ENCODE measurements at regions not wholly inside any gene's neighbourhood (a gene's known extent, or its start where the extent isn't known, plus 50 kb on each side); places are given as distances from the start of the nearest gene placed in this dataset.

DNA sequence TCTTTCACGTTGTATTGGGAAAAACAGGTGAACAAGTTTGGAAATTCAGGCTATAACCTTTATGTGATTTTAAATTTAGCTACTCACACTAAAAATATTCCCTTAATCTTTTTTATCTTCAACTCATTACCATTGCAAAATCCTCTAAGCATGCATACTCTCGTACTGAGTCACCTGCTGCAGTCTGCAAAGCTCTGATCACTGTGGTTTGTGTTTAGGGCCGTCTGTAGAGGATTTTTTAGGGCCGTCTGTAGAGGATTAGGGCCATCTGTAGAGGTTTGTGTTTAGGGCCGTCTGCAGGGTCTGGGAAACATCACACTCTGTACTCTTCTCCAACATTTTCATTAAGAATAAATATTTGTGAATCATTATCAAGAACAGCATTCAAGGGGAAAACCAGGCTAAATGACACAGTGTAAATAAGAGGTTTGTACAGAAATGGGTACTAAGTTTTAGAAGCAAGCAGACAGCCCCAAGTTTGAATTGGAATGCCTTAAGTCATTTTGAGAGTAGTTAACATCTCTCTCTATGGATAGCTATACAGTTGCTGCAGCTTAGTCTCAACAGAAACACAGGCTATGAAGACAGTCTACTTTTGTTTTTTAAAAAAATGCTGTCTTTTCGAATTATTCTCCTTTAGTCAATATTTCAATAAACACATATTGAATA, 155.0 kb upstream of the TSLP start:
- DNase-seq (ENCODE audit: extremely low spot score): no peak
- Histone ChIP-seq H3K4me1 (ENCODE audit: insufficient read depth) (no peaks in the 10 kb centered on the region), H3K4me3 (ENCODE audit: low read depth, low read length) (no peak overlapping the region), H3K36me3 (ENCODE audit: insufficient read depth) (no peaks in the 10 kb centered on the region), H3K27ac (ENCODE audit: low read depth) (no peak overlapping the region)
- 13% methylated on average over 6 of the region's 6 CpGs for WGBS

DNA sequence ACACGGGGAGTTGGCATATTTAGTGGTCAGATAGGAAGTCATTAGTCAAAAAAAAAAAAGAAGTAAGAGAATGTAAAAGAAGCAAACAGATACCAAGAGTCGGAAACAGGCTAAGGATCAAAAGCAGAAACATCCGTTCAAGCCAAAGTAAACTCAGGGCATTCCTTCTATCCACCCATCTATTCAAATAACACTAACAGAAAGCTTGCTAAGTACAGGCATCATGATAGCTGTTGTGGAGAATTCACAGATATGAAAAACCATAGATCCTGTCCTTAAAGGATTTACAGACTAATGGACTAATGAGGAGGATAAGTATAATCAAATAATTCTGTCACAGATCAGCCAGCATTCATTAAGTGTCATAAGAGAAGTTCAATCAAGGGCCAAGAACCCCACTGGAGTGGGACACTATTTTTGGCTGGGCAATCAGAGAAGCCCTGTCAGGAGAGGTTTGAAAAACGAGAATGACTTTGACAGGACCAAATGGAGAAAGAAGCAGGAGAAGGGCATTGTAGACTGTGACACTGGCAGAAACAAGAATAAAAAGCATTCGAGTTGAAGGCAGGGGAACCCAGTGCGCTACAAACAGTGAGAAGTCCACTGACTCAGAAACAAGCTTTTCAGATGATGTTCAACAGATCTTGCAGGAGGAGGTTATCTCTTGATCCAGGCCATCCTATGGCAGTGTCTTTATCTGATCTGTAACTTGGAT, 154.2 kb upstream of the TSLP start:
- no peak for DNase-seq (ENCODE audit: extremely low spot score)
- Histone ChIP-seq H3K27ac (ENCODE audit: low read depth) (no peak overlapping the region), H3K4me1 (ENCODE audit: insufficient read depth) (no peaks in the 10 kb centered on the region), H3K36me3 (ENCODE audit: insufficient read depth) (no peaks in the 10 kb centered on the region), H3K4me3 (ENCODE audit: low read depth, low read length) (no peak overlapping the region)
- 21% methylated on average over 6 of the region's 6 CpGs for WGBS

DNA sequence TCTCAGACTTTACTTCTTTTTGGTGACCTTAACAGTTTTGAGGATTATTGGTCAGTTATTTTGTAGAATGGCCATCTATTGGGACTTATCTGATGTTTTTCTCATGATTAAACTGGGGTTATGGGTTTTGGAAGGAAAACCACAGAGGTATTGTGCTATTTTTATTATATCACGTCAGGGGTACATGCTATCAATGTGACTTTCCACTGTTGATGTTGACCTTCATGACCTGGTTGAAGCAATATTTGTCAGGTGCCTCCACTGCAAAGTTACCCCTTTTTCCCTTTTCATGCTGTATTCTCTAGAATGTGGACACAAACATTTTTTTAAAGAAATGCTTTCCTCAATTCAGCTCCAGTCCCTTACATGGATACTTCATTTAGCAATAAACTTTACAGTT, 152.8 kb upstream of the TSLP start:
- H3K4me3 ChIP-seq (ENCODE audit: low read depth, low read length): no peak overlapping the region
- H3K36me3 ChIP-seq (ENCODE audit: insufficient read depth): no peaks in the 10 kb centered on the region
- WGBS: 45% methylated on average over 1 of the region's 1 CpG
- no peak overlapping the region for H3K27ac ChIP-seq (ENCODE audit: low read depth)
- no peaks in the 10 kb centered on the region for H3K4me1 ChIP-seq (ENCODE audit: insufficient read depth)
- DNase-seq (ENCODE audit: extremely low spot score): no peak

DNA sequence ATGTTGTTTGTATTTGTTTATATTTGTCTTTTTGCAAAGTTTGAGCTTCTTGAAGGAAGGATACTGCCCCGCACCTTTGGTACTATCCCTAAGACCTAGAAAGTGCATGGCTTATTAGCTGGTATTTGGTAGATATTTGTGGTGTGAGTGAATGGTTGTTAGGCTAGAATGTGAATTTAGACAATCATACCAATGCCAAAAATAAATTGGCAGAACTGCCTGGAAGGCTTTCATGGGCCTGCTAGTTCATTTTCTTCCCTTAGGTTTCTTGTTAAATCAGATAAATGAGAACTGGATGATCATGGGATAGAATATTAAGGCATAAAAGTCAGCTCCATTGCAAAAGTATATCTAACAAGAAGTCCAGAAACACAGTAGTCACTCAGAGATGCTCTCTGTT, 147.5 kb upstream of the TSLP start:
- no peak for DNase-seq (ENCODE audit: extremely low spot score)
- 97% methylated on average over 1 of the region's 1 CpG for WGBS
- H3K4me1 ChIP-seq (ENCODE audit: insufficient read depth): no peaks in the 10 kb centered on the region

DNA sequence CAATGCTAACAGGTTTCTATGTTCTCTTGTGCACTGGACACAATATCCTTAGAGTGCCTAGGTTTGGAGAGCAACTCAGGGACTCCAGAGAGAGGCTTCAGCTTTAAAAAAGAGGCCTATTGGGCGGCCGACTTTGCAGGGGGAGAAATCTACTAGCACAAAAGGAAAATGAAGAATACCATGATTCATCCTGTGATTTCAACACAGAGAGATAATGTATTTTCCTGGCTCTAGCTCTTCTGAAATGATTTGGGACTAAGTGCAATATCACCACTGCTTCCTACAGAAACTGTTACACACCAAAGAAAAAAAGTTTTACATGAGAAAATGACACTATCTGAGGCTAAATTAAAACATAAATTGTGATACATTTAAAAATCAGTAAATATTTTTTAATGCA, 146.1 kb upstream of the TSLP start:
- WGBS: 59% methylated on average over 2 of the region's 2 CpGs
- Histone ChIP-seq H3K27ac (ENCODE audit: low read depth) (no peak overlapping the region), H3K4me3 (ENCODE audit: low read depth, low read length) (no peak overlapping the region), H3K4me1 (ENCODE audit: insufficient read depth) (no peaks in the 10 kb centered on the region), H3K36me3 (ENCODE audit: insufficient read depth) (no peaks in the 10 kb centered on the region)
- DNase-seq (ENCODE audit: extremely low spot score): no peak

More for the DNA sequence above, 147.5 kb upstream of the TSLP start:
- H3K36me3 ChIP-seq (ENCODE audit: insufficient read depth): no peaks in the 10 kb centered on the region
- no peak overlapping the region for H3K4me3 ChIP-seq (ENCODE audit: low read depth, low read length)
- H3K27ac ChIP-seq (ENCODE audit: low read depth): no peak overlapping the region

DNA sequence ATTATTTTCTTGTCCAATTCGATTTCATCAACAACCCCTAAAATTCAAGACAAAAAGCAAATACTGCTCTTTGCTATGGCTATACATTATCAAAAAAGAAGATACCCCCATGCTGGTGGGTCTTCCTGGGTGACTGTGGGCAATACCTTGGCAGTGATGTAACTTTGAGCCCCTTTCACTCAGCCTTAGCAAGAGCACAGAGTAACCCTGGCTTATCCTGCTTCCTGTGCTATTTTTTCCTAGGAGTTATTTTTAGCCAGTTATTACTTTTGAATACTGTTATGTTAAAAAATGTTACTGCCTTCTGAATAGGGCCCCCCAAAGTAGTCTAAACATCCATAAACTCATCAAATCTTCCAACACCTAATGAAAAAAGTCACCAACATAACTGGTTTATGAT, 145.6 kb upstream of the TSLP start:
- no peak overlapping the region for H3K4me3 ChIP-seq (ENCODE audit: low read depth, low read length)
- no peaks in the 10 kb centered on the region for H3K36me3 ChIP-seq (ENCODE audit: insufficient read depth)
- 86% methylated on average over 1 of the region's 1 CpG for WGBS
- no peak overlapping the region for H3K27ac ChIP-seq (ENCODE audit: low read depth)
- no peaks in the 10 kb centered on the region for H3K4me1 ChIP-seq (ENCODE audit: insufficient read depth)
- DNase-seq (ENCODE audit: extremely low spot score): no peak

DNA sequence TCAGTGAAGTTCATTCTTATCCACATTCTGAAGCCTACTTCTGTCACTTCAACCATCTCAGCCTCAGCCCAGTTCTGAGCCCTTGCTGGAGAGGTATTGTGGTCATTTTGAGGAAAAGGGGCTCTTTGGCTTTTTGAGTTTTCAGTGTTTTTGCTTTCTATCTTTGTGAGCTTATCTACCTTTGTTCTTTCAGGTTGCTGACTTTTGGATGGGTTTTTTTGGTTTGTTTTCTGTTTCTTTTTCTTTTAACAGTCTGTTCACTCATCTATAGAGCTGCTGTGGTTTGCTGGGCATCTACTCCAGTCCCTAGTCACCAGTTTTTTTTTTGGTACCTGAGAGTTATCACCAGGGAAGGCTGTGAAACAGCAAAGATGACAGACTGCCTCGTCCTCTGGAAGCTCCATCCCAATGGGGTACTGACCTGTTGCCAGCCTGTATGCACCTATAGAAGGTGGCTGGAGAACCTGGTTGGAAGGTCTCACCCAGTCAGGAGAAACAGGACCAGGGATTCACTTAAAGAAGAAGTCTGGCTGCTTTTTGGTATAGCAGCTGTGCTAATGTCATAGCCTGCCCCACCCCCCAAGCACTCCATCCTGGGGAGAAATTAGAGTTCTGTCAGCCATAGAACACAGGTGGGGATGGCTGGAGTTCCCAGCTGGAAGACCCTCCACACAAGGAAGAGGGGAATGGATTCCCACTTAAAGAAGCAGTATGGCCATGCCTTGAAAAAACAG, 138.6 kb upstream of the TSLP start:
- H3K4me3 ChIP-seq (ENCODE audit: low read depth, low read length): no peak overlapping the region
- H3K4me1 ChIP-seq (ENCODE audit: insufficient read depth): no peaks in the 10 kb centered on the region
- no peak overlapping the region for H3K27ac ChIP-seq (ENCODE audit: low read depth)
- 74% methylated on average over 1 of the region's 1 CpG for WGBS
- DNase-seq (ENCODE audit: extremely low spot score): no peak
- H3K36me3 ChIP-seq (ENCODE audit: insufficient read depth): no peaks in the 10 kb centered on the region

DNA sequence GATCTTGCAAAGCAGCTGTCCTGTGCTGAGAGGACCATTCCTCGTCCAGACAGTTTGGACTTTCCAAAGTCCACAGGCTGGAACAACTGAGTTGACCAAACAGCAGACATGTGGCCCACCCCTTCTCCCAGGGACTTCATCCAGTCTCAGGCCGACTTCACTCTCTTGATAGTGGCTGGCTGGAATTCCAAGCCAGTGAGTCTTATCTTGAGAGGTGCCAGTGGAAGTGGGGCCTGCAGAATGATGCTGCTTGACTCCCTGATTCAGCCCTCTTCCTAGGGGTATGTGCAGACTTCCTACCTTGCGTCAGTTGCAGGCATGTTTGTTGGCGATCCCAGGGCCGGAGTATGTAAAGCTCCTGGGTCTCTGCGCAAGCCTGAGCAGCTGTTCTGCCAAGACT, 131.4 kb upstream of the TSLP start:
- DNase-seq (ENCODE audit: extremely low spot score): no peak
- Histone ChIP-seq H3K4me3 (ENCODE audit: low read depth, low read length) (no peak overlapping the region), H3K27ac (ENCODE audit: low read depth) (no peak overlapping the region), H3K4me1 (ENCODE audit: insufficient read depth) (no peaks in the 10 kb centered on the region), H3K36me3 (ENCODE audit: insufficient read depth) (no peaks in the 10 kb centered on the region)
- WGBS: 91% methylated on average over 6 of the region's 6 CpGs

DNA sequence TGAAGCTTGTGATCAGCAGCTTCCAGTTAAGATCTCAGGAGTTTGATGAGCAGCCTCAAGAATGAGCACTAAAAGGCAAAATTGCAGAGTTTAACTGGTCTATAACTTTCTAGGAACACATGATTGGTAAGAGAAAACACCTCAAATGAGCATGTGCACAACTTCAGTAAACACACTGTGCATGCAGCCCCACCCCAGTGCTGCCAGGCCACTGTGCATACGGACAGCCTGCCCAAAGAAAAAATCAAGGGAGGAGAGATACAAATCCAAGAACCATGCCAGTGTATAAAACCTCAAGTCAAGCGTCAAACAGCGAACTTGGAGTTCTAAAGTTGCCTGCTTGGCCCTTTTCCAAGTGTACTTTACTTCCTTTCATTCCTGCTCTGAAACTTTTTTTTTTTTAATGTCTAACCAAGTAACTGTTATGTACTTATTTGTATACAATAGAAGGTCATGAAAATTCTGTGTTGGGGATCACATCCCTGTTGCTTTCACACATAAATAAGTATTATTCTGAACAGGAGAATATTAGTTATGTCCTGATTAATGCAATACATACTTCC, 125.6 kb upstream of the TSLP start:
- Histone ChIP-seq H3K27ac (ENCODE audit: low read depth) (no peak overlapping the region), H3K36me3 (ENCODE audit: insufficient read depth) (no peaks in the 10 kb centered on the region), H3K4me3 (ENCODE audit: low read depth, low read length) (no peak overlapping the region), H3K4me1 (ENCODE audit: insufficient read depth) (peaks cover 1% of the 10 kb centered on the region)
- no peak for DNase-seq (ENCODE audit: extremely low spot score)
- WGBS: 51% methylated on average over 3 of the region's 3 CpGs

DNA sequence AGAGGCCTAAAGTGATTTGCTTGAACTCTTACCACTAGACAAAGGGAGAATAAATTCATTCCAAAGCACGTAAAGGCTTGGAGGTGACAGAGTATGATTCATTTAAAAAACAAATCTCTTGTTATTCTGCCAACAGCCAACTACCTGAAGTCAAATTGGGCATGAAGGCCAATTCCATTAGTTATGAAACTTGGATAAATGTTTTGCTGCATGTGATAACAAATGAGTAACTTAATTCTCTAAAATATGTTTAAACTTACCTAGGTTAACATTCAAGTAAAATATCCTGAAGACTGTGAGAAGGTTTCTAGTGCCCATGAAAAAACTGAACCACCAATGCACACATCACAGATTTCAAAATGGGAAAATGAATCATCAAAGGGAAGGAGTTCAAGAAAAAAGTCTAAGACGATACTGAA, 120.1 kb upstream of the TSLP start:
- 86% methylated on average over 2 of the region's 2 CpGs for WGBS
- no peaks in the 10 kb centered on the region for H3K36me3 ChIP-seq (ENCODE audit: insufficient read depth)

DNA sequence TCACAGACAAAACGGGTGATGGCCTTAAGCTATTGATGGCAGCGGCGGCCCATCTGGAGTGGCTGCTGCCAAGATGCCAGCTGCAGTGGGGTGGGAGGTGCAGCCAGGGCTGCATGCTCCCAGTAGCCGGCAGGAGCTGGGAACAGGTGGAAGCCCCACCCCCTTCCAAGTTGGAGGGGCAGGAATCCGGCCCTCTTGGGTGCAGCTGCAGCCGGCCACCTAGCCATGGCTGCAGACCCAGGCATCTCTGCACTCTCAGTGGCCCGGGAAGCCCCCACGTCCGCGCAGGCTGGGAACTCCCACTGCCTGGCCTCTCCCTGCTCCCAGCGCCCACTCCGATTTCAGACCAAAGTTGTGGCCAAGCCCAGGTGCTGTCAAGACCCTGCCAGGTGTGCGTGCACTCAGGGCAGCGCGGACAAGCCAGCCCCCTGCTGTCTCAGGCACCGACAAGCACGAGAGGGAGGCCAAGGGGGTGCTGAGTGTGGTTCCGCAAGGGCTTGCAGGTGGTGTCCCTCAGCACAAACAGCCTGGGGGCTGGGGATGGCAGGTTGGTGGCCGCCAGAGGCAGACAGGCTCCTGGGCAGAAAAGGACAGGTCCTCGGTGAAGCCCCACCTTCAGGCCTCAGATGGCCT, 115.1 kb upstream of the TSLP start:
- no peaks in the 10 kb centered on the region for H3K4me1 ChIP-seq (ENCODE audit: insufficient read depth)
- no peak for DNase-seq (ENCODE audit: extremely low spot score)
- no peak overlapping the region for H3K4me3 ChIP-seq (ENCODE audit: low read depth, low read length)
- no peak overlapping the region for H3K27ac ChIP-seq (ENCODE audit: low read depth)
- 79% methylated on average over 20 of the region's 20 CpGs for WGBS
- H3K36me3 ChIP-seq (ENCODE audit: insufficient read depth): no peaks in the 10 kb centered on the region

More for the DNA sequence above, 120.1 kb upstream of the TSLP start:
- no peak overlapping the region for H3K27ac ChIP-seq (ENCODE audit: low read depth)
- H3K4me1 ChIP-seq (ENCODE audit: insufficient read depth): no peaks in the 10 kb centered on the region
- H3K4me3 ChIP-seq (ENCODE audit: low read depth, low read length): no peak overlapping the region
- no peak for DNase-seq (ENCODE audit: extremely low spot score)

DNA sequence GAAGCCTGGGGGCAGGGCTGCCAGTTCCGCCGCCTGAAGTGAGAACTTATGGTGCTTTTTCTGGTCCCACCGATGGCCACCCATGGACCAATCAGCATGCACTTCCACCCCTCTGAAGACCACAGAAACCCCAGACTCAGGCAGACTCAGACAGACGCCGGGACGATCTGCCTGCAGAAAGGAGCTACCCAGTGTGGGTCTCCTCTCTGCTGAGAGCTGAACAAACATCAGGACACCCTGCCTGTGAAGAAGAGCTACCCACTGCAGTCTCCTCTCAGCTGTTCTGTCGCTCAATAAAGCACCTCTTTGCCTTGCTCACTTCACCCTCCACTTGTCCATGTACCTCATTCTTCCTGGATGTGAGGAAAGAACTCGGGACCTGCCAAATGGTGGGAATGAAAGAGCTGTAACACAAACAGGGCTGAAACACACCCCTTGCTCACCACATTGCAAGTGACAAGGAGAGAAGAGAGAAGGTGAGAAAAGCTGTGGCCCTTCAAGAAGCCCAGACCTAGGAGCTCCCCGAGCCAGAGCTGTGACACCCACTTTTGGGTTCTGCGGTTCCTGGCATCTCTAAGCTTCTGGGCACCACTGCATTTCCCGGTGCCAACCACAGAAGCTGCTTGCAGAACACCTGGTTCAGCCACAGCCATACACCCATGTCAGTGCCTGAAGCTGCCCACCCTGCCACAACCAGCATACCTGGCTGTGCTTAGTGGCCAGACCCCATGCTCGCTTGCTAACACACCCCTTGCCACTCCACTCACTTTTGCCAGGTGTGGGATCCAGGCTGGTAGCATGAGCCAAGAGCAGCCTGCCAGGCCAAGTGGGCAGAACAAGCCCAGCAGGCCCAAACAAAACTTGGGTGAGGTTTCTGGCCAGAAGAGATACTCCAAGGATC, 114.3 kb upstream of the TSLP start:
- Histone ChIP-seq H3K36me3 (ENCODE audit: insufficient read depth) (no peaks in the 10 kb centered on the region), H3K27ac (ENCODE audit: low read depth) (no peak overlapping the region), H3K4me3 (ENCODE audit: low read depth, low read length) (no peak overlapping the region), H3K4me1 (ENCODE audit: insufficient read depth) (no peaks in the 10 kb centered on the region)
- no peak for DNase-seq (ENCODE audit: extremely low spot score)
- WGBS: 86% methylated on average over 12 of the region's 12 CpGs

DNA sequence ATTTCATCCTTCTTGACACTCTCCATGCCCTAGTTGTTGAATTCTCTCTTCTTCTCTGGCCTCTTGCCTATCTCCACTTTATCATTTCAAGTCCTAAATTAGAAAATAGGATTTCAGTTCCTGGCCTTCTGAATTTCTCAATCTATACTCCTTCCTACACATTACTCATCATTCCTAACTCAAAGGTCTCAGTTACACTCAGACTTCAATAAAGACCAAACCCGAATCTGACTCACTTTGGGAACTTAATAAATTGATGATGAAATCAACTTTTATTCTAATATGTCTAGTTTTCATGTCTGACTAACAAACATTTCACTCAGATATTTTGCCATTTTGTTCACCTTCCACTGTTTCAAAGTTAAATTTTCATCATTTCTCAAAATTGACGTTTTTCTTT, 113.6 kb upstream of the TSLP start:
- 86% methylated on average over 2 of the region's 2 CpGs for WGBS
- no peak for DNase-seq (ENCODE audit: extremely low spot score)
- Histone ChIP-seq H3K4me1 (ENCODE audit: insufficient read depth) (no peaks in the 10 kb centered on the region), H3K27ac (ENCODE audit: low read depth) (no peak overlapping the region), H3K36me3 (ENCODE audit: insufficient read depth) (no peaks in the 10 kb centered on the region), H3K4me3 (ENCODE audit: low read depth, low read length) (no peak overlapping the region)
